Natural killer cell (primary cell): ENCODE measurements at regions not wholly inside any gene's neighbourhood (a gene's known extent, or its start where the extent isn't known, plus 50 kb on each side); places are given as distances from the start of the nearest gene placed in this dataset.

Experiments
- ATAC-seq, 3 donors: fragments of 150-1000 bp in 2 of 3; fragments of 200-7000 bp in 1 of 3; cut with Tn5 transposase; 1 replicate in 1 of 3; 2 replicates in 2 of 3; pipeline ENCODE4 v1.10.0; 2021; ENCODE audit warnings: mild to moderate bottlenecking in 2 of 3, moderate library complexity in 2 of 3
- DNase-seq, 2 donors: peaks; one replicate each; pipeline versions ENCODE4 v3.0.0 to v3.0.0-alpha.2; 2013 to 2021; ENCODE audit warnings: mixed read lengths in 1 of 2
- H3K27ac ChIP-seq: one replicate; pipeline ENCODE4 v1.5.1; 2013; ENCODE audit warnings: mild to moderate bottlenecking, low read length
- H3K27me3 ChIP-seq: one replicate; pipeline ENCODE4 v1.6.1; 2013; ENCODE audit warnings: low read length; ENCODE audit not compliant: control insufficient read depth, insufficient read depth
- H3K36me3 ChIP-seq: one replicate; pipeline ENCODE4 v1.6.1; 2013; ENCODE audit warnings: low read length; ENCODE audit not compliant: control insufficient read depth, insufficient read depth
- H3K4me1 ChIP-seq: one replicate; pipeline ENCODE4 v1.6.1; 2013; ENCODE audit warnings: low read length; ENCODE audit not compliant: control insufficient read depth, insufficient read depth
- H3K4me3 ChIP-seq: one replicate; pipeline ENCODE4 v1.5.1; 2013; ENCODE audit warnings: low read length
- H3K9me3 ChIP-seq: one replicate; pipeline ENCODE4 v1.6.1; 2013; ENCODE audit warnings: low read length; ENCODE audit not compliant: control insufficient read depth, insufficient read depth
- H3K27ac Mint-ChIP-seq, 2 donors: one replicate each; pipeline ENCODE4 v1.8.0; 2022; ENCODE audit warnings: mild to moderate bottlenecking in 2 of 2, mixed read lengths in 2 of 2, moderate library complexity in 1 of 2
- H3K27me3 Mint-ChIP-seq, 2 donors: one replicate each; pipeline ENCODE4 v1.8.0; 2022; ENCODE audit warnings: low read depth in 2 of 2, mixed read lengths in 2 of 2
- H3K36me3 Mint-ChIP-seq: one replicate; pipeline ENCODE4 v1.8.0; 2022; ENCODE audit warnings: mixed read lengths
- H3K4me1 Mint-ChIP-seq, 2 donors: one replicate each; pipeline ENCODE4 v1.8.0; 2022; ENCODE audit warnings: mixed read lengths in 2 of 2
- H3K4me3 Mint-ChIP-seq: one replicate; pipeline ENCODE4 v1.8.0; 2022; ENCODE audit warnings: mild to moderate bottlenecking, moderate library complexity, mixed read lengths
- H3K9me3 Mint-ChIP-seq, 2 donors: one replicate each; pipeline ENCODE4 v1.8.0; 2022; ENCODE audit warnings: mixed read lengths in 2 of 2
- WGBS: methylation state at CpG from one replicate; pipeline ENCODE4 v1.1.7; 2013; ENCODE audit warnings: missing lambda C conversion rate; ENCODE audit not compliant: insufficient coverage; 5-methylcytosine and 5-hydroxymethylcytosine counted together
- intact Hi-C: fragments of 100-400 bp; cut with micrococcal nuclease; formaldehyde crosslinking; loops from one replicate; pipeline ENCODE4 v1.14.2; 2022
- TF ChIP-seq, protein P1 (sequence below): fragments of 200-600 bp; IDR thresholded peaks from one replicate; pipeline ENCODE4 v1.8.0; 2022; ENCODE audit warnings: antibody characterized with exemption

DNA sequence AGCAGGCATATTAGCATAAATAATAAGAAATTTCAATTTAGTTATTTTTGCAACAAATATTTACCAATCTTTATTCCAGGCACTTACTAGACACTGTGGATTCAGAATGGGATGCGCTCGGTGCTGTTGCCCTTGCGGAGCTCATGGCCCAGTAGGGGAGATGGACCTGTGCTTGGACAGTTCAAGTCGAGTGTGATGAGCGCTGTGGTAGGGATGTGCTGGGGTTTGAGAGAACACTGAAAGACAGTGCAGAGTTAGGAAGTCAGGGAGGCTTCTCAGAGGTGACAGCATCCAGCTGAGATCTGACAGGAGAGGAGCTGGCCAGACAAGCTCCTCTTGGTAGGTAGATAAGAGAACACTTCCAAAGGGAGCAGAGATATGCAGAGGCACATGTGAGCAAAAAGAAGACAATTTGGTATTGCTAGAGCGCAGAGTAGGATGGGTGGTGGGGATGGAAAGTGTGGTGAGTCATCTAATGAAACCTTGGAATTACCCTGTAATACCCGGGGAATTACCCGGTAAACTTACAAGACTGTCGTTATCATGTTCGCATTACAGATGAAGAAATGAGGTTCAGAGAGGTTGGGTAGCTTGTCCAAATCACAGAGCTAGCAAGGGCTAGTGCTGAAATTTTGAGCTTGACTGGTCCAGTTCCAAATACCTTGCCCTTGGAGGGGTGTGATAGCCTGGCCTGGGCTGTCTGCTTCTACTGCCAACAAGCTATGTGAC, 298.1 kb upstream of the N4BP1 start:
- H3K27ac ChIP-seq, result no peak overlapping the region
- TF ChIP-seq, protein P1, sequence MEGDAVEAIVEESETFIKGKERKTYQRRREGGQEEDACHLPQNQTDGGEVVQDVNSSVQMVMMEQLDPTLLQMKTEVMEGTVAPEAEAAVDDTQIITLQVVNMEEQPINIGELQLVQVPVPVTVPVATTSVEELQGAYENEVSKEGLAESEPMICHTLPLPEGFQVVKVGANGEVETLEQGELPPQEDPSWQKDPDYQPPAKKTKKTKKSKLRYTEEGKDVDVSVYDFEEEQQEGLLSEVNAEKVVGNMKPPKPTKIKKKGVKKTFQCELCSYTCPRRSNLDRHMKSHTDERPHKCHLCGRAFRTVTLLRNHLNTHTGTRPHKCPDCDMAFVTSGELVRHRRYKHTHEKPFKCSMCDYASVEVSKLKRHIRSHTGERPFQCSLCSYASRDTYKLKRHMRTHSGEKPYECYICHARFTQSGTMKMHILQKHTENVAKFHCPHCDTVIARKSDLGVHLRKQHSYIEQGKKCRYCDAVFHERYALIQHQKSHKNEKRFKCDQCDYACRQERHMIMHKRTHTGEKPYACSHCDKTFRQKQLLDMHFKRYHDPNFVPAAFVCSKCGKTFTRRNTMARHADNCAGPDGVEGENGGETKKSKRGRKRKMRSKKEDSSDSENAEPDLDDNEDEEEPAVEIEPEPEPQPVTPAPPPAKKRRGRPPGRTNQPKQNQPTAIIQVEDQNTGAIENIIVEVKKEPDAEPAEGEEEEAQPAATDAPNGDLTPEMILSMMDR, result no peak
- DNase-seq (no peak), ATAC-seq (no peak)
- H3K9me3 ChIP-seq, result no peaks in the 10 kb centered on the region
- no peak overlapping the region for H3K4me3 ChIP-seq
- H3K27me3 ChIP-seq, result no peaks in the 10 kb centered on the region
- Mint-ChIP-seq H3K9me3 (no peaks in the 10 kb centered on the region), H3K4me1 (no peaks in the 10 kb centered on the region), H3K36me3 (no peaks in the 10 kb centered on the region), H3K27ac (no peak overlapping the region), H3K4me3 (no peak overlapping the region), H3K27me3 (no peaks in the 10 kb centered on the region)
- no peaks in the 10 kb centered on the region for H3K4me1 ChIP-seq
- intact Hi-C loops, result no loop called here
- WGBS, result 86% methylated on average over 10 of the region's 10 CpGs
- no peaks in the 10 kb centered on the region for H3K36me3 ChIP-seq

DNA sequence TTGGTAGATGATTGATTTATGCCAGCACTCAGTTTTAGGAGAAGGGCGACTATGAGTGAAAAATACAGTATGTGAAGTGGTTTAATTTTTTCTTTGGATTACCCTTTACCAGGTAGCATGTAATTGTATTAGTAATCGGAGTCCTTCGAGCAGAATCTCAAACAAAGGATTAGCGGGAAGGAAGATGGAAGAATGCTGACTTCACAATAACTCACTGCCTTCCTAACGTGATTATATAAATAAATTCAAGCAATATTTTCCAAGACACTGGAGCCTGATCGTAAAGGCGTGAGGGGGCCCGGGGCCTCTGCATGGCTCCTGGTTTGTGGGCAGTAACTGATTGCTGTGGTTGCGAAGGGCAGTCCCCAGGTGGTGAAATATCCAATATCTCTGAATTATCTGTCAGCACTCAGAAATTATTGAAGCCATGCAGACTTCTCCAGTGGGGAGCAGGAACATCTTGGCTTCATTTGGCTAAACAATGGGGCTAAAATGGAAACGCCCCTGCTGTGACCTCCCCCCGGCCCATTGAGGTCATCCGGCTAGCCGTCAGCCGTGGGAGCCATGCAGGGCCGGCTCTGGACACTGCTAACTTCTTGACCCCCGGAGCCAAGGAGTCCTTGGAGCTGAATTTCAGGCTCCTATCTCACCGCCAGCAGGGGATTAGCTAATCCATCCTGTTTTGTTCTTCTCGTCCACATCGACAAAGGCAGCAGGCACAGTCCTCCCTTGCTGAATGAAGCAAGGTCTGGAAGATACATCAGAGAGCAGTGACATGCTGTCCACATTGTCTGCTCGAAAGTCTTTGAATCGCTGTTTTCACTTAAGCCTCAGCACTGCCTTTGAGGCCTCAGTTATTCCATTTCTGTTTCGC, 295.9 kb upstream of the N4BP1 start:
- H3K4me1 ChIP-seq, result no peaks in the 10 kb centered on the region
- no peaks in the 10 kb centered on the region for H3K4me1 Mint-ChIP-seq
- no peaks in the 10 kb centered on the region for H3K27me3 Mint-ChIP-seq
- ATAC-seq (no peak), DNase-seq (no peak)
- no peaks in the 10 kb centered on the region for H3K9me3 ChIP-seq
- 83% methylated on average over 18 of the region's 22 CpGs for WGBS
- H3K9me3 Mint-ChIP-seq, result no peaks in the 10 kb centered on the region
- no peaks in the 10 kb centered on the region for H3K36me3 Mint-ChIP-seq
- TF ChIP-seq, protein P1, result no peak
- no peak overlapping the region for H3K27ac ChIP-seq
- H3K36me3 ChIP-seq, result no peaks in the 10 kb centered on the region
- H3K4me3 Mint-ChIP-seq, result no peak overlapping the region
- H3K4me3 ChIP-seq, result no peak overlapping the region
- no peaks in the 10 kb centered on the region for H3K27me3 ChIP-seq
- intact Hi-C loops, result no loop called here
- no peak overlapping the region for H3K27ac Mint-ChIP-seq

DNA sequence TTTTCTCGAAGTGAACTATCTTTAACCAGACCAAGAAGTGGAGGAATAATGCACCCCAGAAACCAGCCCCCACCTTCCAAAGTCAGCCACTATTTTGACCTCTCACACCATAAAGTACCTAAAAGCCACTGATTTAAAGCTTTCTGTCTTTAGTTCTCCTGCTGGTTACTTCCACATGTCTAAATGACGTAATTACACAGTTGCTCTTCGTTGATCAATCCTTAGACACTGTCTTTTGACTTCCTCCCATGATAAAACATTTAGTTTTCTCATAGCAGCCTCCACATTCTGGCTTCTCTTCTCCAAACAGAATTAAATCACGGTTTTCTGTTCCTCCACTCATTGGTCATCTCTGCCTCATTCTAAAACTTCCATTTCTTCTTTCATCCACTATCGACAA, 294.4 kb upstream of the N4BP1 start:
- no peak for ATAC-seq
- TF ChIP-seq, protein P1, result no peak
- intact Hi-C loops, result no loop called here
- Histone ChIP-seq H3K4me1 (no peaks in the 10 kb centered on the region), H3K27ac (no peak overlapping the region), H3K4me3 (no peak overlapping the region), H3K36me3 (no peaks in the 10 kb centered on the region), H3K27me3 (no peaks in the 10 kb centered on the region), H3K9me3 (no peaks in the 10 kb centered on the region)
- H3K36me3 Mint-ChIP-seq, result no peaks in the 10 kb centered on the region
- no peak overlapping the region for H3K27ac Mint-ChIP-seq
- 68% methylated on average over 5 of the region's 5 CpGs for WGBS
- H3K4me1 Mint-ChIP-seq, result no peaks in the 10 kb centered on the region
- no peaks in the 10 kb centered on the region for H3K9me3 Mint-ChIP-seq
- no peaks in the 10 kb centered on the region for H3K27me3 Mint-ChIP-seq
- no peak overlapping the region for H3K4me3 Mint-ChIP-seq
- DNase-seq, result no peak
